Suprapubic skin (tissue), 4 donors: ENCODE measurements at regions not wholly inside any gene's neighbourhood (a gene's known extent, or its start where the extent isn't known, plus 50 kb on each side); places are given as distances from the start of the nearest gene placed in this dataset.
"Not testable (repeated sequence)": the region's sequence is repeated elsewhere in the genome, so short reads cannot be mapped to it uniquely, and the experiment has no call there.

Source experiments
- DNase-seq, 2 donors: peaks; one replicate each; pipeline ENCODE4 v3.0.0-alpha.2; 2019; ENCODE audit warnings: low spot score in 2 of 2
- H3K27ac ChIP-seq: fragments of 200-600 bp; sonication (generic); one replicate; pipeline ENCODE4 v1.5.1; 2019
- H3K27me3 ChIP-seq: fragments of 200-600 bp; sonication (generic); one replicate; pipeline ENCODE4 v1.5.1; 2019
- H3K36me3 ChIP-seq: fragments of 200-600 bp; sonication (generic); one replicate; pipeline ENCODE4 v1.5.1; 2019
- H3K4me1 ChIP-seq: fragments of 200-600 bp; sonication (generic); one replicate; pipeline ENCODE4 v1.5.1; 2019
- H3K4me3 ChIP-seq: fragments of 200-600 bp; sonication (generic); one replicate; pipeline ENCODE4 v1.5.1; 2019; ENCODE audit warnings: mild to moderate bottlenecking
- H3K9me3 ChIP-seq: fragments of 200-600 bp; sonication (generic); one replicate; pipeline ENCODE4 v1.5.1; 2019
- CTCF ChIP-seq, 2 donors: fragments of 200-600 bp in 1 of 2; fragments of 450-650 bp in 1 of 2; sonication (generic) in 1 of 2; IDR thresholded peaks; one replicate each; pipeline ENCODE4 v1.5.1; 2016 to 2019; ENCODE audit warnings: antibody characterized with exemption in 2 of 2, mild to moderate bottlenecking in 1 of 2, moderate library complexity in 1 of 2
- EP300 ChIP-seq: sonication (generic); formaldehyde crosslinking; IDR thresholded peaks from one replicate; pipeline ENCODE4 v1.6.1; 2017; ENCODE audit warnings: antibody characterized with exemption
- POLR2A ChIP-seq, 2 donors: fragments of 450-650 bp; IDR thresholded peaks; one replicate each; pipeline ENCODE4 v1.6.1; 2017; ENCODE audit warnings: antibody characterized with exemption in 2 of 2, mild to moderate bottlenecking in 2 of 2, moderate library complexity in 2 of 2
- POLR2AphosphoS5 ChIP-seq, 3 donors: sonication (generic); formaldehyde crosslinking; IDR thresholded peaks; one replicate each; pipeline ENCODE4 v1.6.1; 2017; ENCODE audit warnings: antibody characterized with exemption in 3 of 3
- WGBS: methylation state at CpG from one replicate; pipeline ENCODE4 v1.1.5; 2018; 5-methylcytosine and 5-hydroxymethylcytosine counted together

GRCh38 chr2:201946746-201947145 is 86.9 kb upstream of the FZD7 start:
- not testable (repeated sequence) for H3K9me3 ChIP-seq, DNase-seq, H3K4me1 ChIP-seq, H3K4me3 ChIP-seq, H3K27ac ChIP-seq, H3K27me3 ChIP-seq, H3K36me3 ChIP-seq
- WGBS, result 95% methylated on average over 5 of the region's 5 CpGs

DNA sequence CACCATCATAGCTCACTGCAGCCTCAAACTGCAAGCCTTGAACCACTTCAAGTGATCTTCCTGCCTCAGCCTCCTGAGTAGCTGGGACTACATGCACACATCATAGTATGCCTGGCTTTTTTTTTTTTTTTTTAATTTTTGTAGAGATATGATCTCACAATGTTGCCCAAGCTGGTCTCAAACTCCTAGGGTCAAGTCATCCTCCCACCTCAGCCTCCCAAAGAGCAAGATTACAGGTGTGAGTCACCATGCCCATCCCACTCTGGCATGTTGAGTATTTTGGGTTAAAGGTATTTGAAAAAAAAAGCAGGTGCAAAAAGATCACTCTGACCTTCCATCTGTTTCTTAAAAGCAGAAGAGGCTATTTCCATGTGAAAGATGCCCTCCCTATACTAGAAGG is 86.4 kb upstream of the FZD7 start:
- Histone ChIP-seq H3K9me3 (no peaks in the 10 kb centered on the region), H3K27me3 (no peaks in the 10 kb centered on the region), H3K27ac (no peak overlapping the region), H3K36me3 (no peaks in the 10 kb centered on the region), H3K4me1 (peaks cover 2% of the 10 kb centered on the region), H3K4me3 (no peak overlapping the region)
- no peak for DNase-seq
- TF ChIP-seq CTCF (IDR thresholded peaks at IDR 0.05), result no peak
- no peak for TF ChIP-seq EP300
- no peak for TF ChIP-seq POLR2AphosphoS5 (IDR thresholded peaks at IDR 0.05)
- no peak for TF ChIP-seq POLR2A (IDR thresholded peaks at IDR 0.05)

DNA sequence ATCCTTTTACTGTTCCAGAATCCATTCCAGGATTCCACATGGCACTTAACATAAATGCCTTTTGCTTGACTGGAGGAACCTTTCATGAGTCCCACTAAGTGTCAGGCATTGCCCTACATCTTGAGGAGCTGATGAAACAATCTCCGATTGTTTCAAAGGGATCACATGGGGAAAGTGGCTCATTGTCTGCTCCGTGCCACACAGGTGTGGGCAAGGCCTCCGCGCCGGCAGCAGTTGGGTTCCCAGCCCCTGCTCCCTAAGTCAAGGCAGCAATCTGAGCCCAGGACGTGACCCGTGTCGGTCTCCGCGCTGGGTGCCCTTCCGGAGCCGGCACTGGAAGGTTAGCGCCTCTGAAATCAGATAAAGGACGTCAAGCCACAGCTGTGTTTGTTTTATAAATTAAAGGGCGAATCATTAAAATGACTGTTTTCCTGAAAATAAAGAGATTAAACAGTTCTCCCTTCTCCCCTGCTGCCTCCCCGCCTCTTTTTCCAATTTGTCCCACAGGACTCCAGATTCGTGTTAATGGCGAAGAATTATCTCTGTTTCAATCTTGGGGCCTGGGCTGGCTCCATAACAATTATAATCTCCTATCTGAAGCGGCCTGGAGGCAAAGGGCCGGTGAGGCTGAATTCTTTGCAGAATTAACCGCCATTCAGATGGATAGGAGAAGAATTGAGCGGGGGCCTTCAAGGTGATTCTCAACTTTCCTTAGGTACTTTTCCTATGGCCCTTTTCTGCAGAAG is 84.3 kb upstream of the FZD7 start:
- Histone ChIP-seq H3K4me1 (peaks cover 6% of the 10 kb centered on the region), H3K9me3 (no peaks in the 10 kb centered on the region), H3K27me3 (no peaks in the 10 kb centered on the region), H3K4me3 (no peak overlapping the region), H3K27ac (no peak overlapping the region), H3K36me3 (no peaks in the 10 kb centered on the region)
- WGBS, result 86% methylated on average over 22 of the region's 22 CpGs
- no peak for DNase-seq
- no peak for TF ChIP-seq POLR2AphosphoS5 (IDR thresholded peaks at IDR 0.05)
- no peak for TF ChIP-seq EP300

DNA sequence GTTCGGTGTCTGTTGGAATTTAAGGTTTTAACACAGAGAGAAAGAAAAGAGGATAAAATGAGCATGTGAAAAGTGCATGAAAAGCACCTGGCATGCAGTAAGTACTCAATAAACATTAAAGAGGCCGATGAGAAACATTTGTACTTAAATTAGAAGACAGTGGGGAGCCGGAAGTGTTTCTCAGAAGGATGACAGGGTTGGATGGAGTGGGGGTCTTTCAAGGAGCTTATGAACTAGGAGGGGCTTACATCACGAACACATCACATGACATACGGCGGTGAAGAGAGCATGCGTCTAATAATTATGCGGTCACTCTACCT is 83.8 kb upstream of the FZD7 start:
- no peak for DNase-seq
- Histone ChIP-seq H3K27ac (no peak overlapping the region), H3K27me3 (no peaks in the 10 kb centered on the region), H3K36me3 (no peaks in the 10 kb centered on the region), H3K9me3 (no peaks in the 10 kb centered on the region), H3K4me1 (peaks cover 6% of the 10 kb centered on the region), H3K4me3 (no peak overlapping the region)
- 89% methylated on average over 8 of the region's 8 CpGs for WGBS
- TF ChIP-seq EP300 (no peak), POLR2A (IDR thresholded peaks at IDR 0.05) (no peak), CTCF (IDR thresholded peaks at IDR 0.05) (no peak), POLR2AphosphoS5 (IDR thresholded peaks at IDR 0.05) (no peak)

DNA sequence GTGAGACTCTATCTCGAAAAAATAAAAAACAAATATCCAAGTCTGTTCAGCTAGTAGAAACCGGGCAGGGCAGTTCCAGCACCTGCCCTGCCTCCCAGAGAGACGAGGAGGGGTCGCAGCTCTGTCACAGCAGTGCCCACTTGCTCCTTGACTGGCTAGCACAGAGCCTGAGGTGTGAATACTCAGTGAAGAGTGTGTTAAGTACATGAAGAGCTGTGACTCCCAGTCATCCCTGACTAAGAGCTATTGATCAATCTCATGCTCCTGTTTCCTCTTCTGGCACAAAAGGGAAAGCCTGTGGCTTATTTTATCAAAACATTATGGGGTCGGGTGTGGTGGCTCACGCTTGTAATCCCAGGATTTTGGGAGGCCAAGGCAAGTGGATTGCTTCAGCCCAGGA is 83.0 kb upstream of the FZD7 start:
- H3K27ac ChIP-seq, result no peak overlapping the region
- H3K9me3 ChIP-seq, result no peaks in the 10 kb centered on the region
- no peaks in the 10 kb centered on the region for H3K36me3 ChIP-seq
- DNase-seq, result no peak
- H3K4me3 ChIP-seq, result no peak overlapping the region
- no peaks in the 10 kb centered on the region for H3K27me3 ChIP-seq
- WGBS, result 83% methylated on average over 6 of the region's 6 CpGs
- no peak for TF ChIP-seq POLR2AphosphoS5 (IDR thresholded peaks at IDR 0.05)
- no peak for TF ChIP-seq CTCF (IDR thresholded peaks at IDR 0.05)
- no peak for TF ChIP-seq POLR2A (IDR thresholded peaks at IDR 0.05)
- TF ChIP-seq EP300, result no peak
- H3K4me1 ChIP-seq, result peaks cover 7% of the 10 kb centered on the region

DNA sequence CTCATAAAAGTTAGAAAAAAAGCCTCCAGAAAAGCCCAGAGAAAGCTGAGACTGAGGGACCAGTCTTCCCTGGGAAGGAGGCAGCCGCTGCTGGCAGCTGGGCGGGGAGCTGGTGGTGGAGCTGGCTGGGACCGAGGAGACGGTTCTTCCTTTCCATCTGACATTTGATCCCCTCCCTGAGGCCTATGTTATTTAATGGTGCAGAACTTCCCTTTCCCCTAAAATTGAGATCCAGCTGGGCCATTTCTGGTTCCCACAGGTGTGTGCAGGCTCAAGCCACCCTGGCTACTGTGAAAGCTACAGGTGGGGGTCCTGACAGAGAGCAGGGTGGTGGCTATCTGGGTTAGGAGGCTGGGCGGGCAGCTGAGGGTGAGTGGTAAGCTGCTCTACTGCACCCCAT is 81.5 kb upstream of the FZD7 start:
- no peak for DNase-seq
- no peaks in the 10 kb centered on the region for H3K27me3 ChIP-seq
- H3K27ac ChIP-seq, result no peak overlapping the region
- 83% methylated on average over 5 of the region's 5 CpGs for WGBS
- H3K9me3 ChIP-seq, result no peaks in the 10 kb centered on the region
- no peak for TF ChIP-seq CTCF (IDR thresholded peaks at IDR 0.05)
- TF ChIP-seq POLR2AphosphoS5 (IDR thresholded peaks at IDR 0.05), result no peak
- TF ChIP-seq POLR2A (IDR thresholded peaks at IDR 0.05), result no peak
- TF ChIP-seq EP300, result no peak
- peaks cover 16% of the 10 kb centered on the region for H3K4me1 ChIP-seq
- no peaks in the 10 kb centered on the region for H3K36me3 ChIP-seq
- H3K4me3 ChIP-seq, result no peak overlapping the region
